Neuronal stem cell (in vitro differentiated cells): ENCODE measurements at regions not wholly inside any gene's neighbourhood (a gene's known extent, or its start where the extent isn't known, plus 50 kb on each side); places are given as distances from the start of the nearest gene placed in this dataset.

Experiments
- DNase-seq: peaks from one replicate; pipeline ENCODE4 v3.0.0-alpha.2; 2013; ENCODE audit warnings: low spot score
- H2AFZ ChIP-seq: one replicate; pipeline ENCODE4 v1.6.1; 2013; ENCODE audit warnings: mild to moderate bottlenecking, low read length, inconsistent platforms
- H2AK5ac ChIP-seq: 2 replicates; pipeline ENCODE4 v1.6.1; 2013; ENCODE audit warnings: low read depth, mild to moderate bottlenecking, inconsistent platforms, low read length, moderate library complexity, mixed read lengths
- H2BK120ac ChIP-seq: 2 replicates; pipeline ENCODE4 v1.6.1; 2013; ENCODE audit warnings: low read depth, mild to moderate bottlenecking, inconsistent platforms, low read length, moderate library complexity, mixed read lengths
- H2BK12ac ChIP-seq: one replicate; pipeline ENCODE4 v1.6.1; 2013; ENCODE audit warnings: low read length, inconsistent platforms
- H2BK15ac ChIP-seq: 2 replicates; pipeline ENCODE4 v1.6.1; 2013; ENCODE audit warnings: mild to moderate bottlenecking, low read length, inconsistent platforms, mixed read lengths
- H2BK5ac ChIP-seq: one replicate; pipeline ENCODE4 v1.6.1; 2013; ENCODE audit warnings: inconsistent platforms, mild to moderate bottlenecking, low read length, moderate library complexity
- H3K14ac ChIP-seq: one replicate; pipeline ENCODE4 v1.6.1; 2013; ENCODE audit warnings: low read length, inconsistent platforms
- H3K18ac ChIP-seq: 2 replicates; pipeline ENCODE4 v1.6.1; 2013; ENCODE audit warnings: low read length, inconsistent platforms
- H3K23ac ChIP-seq: 2 replicates; pipeline ENCODE4 v1.6.1; 2013; ENCODE audit warnings: low read depth, mild to moderate bottlenecking, mixed read lengths, low read length, inconsistent platforms; ENCODE audit not compliant: poor library complexity
- H3K27ac ChIP-seq: replicated peaks from 3 replicates; pipeline ENCODE4 v1.5.1; 2013; ENCODE audit warnings: low read length, inconsistent platforms
- H3K27me3 ChIP-seq, 3 experiments: 2 replicates each; pipeline ENCODE4 v1.6.1; 2013; ENCODE audit warnings: low read length in 3 of 3, mild to moderate bottlenecking in 2 of 3, inconsistent platforms in 1 of 3, low read depth in 1 of 3, mixed read lengths in 1 of 3, moderate library complexity in 1 of 3; ENCODE audit not compliant: control insufficient read depth in 3 of 3, insufficient read depth in 3 of 3
- H3K36me3 ChIP-seq, 2 donors: replicated peaks in 1 of 2; 2 replicates each; pipeline ENCODE4 v1.6.1; 2013; ENCODE audit warnings: low read length in 2 of 2; ENCODE audit not compliant: control insufficient read depth in 2 of 2, insufficient read depth in 2 of 2
- H3K4ac ChIP-seq: 2 replicates; pipeline ENCODE4 v1.6.1; 2013; ENCODE audit warnings: inconsistent platforms, mild to moderate bottlenecking, low read length, moderate library complexity
- H3K4me1 ChIP-seq, 2 donors: 1 replicate in 1 of 2; 2 replicates in 1 of 2; pipeline ENCODE4 v1.6.1; 2013; ENCODE audit warnings: low read length in 2 of 2, low read depth in 1 of 2; ENCODE audit not compliant: control insufficient read depth in 2 of 2, insufficient read depth in 1 of 2
- H3K4me2 ChIP-seq: one replicate; pipeline ENCODE4 v1.6.1; 2013; ENCODE audit warnings: mild to moderate bottlenecking, low read length, inconsistent platforms; ENCODE audit not compliant: insufficient read depth, poor library complexity, severe bottlenecking
- H3K4me3 ChIP-seq, 2 donors: 2 replicates each; pipeline ENCODE4 v1.5.1; 2013; ENCODE audit warnings: low read length in 2 of 2, mild to moderate bottlenecking in 2 of 2, inconsistent platforms in 1 of 2, moderate library complexity in 1 of 2
- H3K79me1 ChIP-seq: one replicate; pipeline ENCODE4 v1.6.1; 2013; ENCODE audit warnings: low read depth, mild to moderate bottlenecking, inconsistent platforms, low read length, moderate library complexity
- H3K9ac ChIP-seq: one replicate; pipeline ENCODE4 v1.6.1; 2013; ENCODE audit warnings: mild to moderate bottlenecking, low read depth, low read length, inconsistent platforms; ENCODE audit not compliant: poor library complexity
- H3K9me3 ChIP-seq, 2 donors: replicated peaks in 1 of 2; 2 replicates each; pipeline versions ENCODE3 to v1.6.1; 2013; ENCODE audit warnings: low read length in 2 of 2, mild to moderate bottlenecking in 2 of 2, inconsistent platforms in 1 of 2, low read depth in 1 of 2, mixed read lengths in 1 of 2, moderate library complexity in 1 of 2; ENCODE audit not compliant: control insufficient read depth in 2 of 2, insufficient read depth in 1 of 2
- H4K8ac ChIP-seq: one replicate; pipeline ENCODE4 v1.6.1; 2013; ENCODE audit warnings: low read depth, mild to moderate bottlenecking, inconsistent platforms, low read length, moderate library complexity
- H4K91ac ChIP-seq: one replicate; pipeline ENCODE4 v1.6.1; 2013; ENCODE audit warnings: low read length, low read depth, mild to moderate bottlenecking, inconsistent platforms; ENCODE audit not compliant: poor library complexity
- WGBS, 2 donors: extraction: QIAGEN DNeasy Blood & Tissue Kit; methylation state at CpG; one replicate each; pipeline ENCODE4 v1.1.7; 2013; ENCODE audit warnings: missing lambda C conversion rate in 2 of 2, mixed read lengths in 1 of 2; ENCODE audit not compliant: insufficient read length in 2 of 2, insufficient replicate concordance in 1 of 2; ENCODE audit errors: extremely low coverage in 2 of 2; 5-methylcytosine and 5-hydroxymethylcytosine counted together

DNA sequence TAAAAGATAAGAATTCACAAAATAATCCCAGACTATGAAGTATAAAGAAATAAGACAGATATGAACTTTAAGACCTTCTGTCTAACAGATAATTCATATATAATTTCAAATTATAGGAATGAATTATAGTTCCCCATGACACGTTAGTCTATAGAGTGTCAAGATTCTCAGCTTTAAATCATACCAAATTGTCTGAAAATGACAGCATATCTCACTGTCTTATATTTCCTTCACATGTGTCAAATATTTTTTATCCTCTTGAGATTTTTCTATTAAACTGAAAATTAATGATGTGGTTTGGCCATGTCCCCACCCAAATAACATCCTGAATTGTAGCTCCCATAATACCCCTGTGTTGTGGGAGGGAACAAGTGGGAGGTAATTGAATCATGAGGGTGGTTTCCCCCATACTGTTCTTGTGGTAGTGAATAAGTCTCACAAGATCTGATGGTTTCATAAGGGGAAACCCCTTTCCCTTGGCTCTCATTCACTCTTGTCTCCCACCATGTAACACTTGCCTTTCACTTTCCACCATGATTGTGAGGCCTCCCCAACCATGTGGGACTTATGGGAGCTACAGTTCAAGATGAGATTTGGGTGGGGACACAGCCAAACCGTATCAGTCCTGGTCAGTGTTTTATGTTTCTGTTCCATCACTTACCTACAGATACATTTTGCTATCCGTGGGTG lies 825.3 kb upstream of the GJE1 start:
- WGBS, 2 donors = no CpG with 5 or more reads among the region's 3 CpGs
- no peak overlapping the region for H2AFZ ChIP-seq
- H3K18ac ChIP-seq = no peak overlapping the region
- no peaks in the 10 kb centered on the region for H3K27me3 ChIP-seq
- no peak overlapping the region for H4K91ac ChIP-seq
- H3K9ac ChIP-seq = no peak overlapping the region
- no peak overlapping the region for H3K23ac ChIP-seq
- no peak for DNase-seq
- H2BK12ac ChIP-seq = no peak overlapping the region
- no peak overlapping the region for H4K8ac ChIP-seq
- no peaks in the 10 kb centered on the region for H3K4me1 ChIP-seq
- H3K9me3 ChIP-seq = peaks cover 4% of the 10 kb centered on the region in 2 donors
- H3K79me1 ChIP-seq = no peaks in the 10 kb centered on the region
- H3K36me3 ChIP-seq = no peaks in the 10 kb centered on the region
- H2BK15ac ChIP-seq = no peak overlapping the region
- H2BK120ac ChIP-seq = no peak overlapping the region
- no peak overlapping the region for H2BK5ac ChIP-seq
- H2AK5ac ChIP-seq = no peak overlapping the region
- no peak overlapping the region for H3K14ac ChIP-seq
- H3K4ac ChIP-seq = no peak overlapping the region
- H3K27ac ChIP-seq = no peak overlapping the region
- no peak overlapping the region for H3K4me3 ChIP-seq
- no peak overlapping the region for H3K4me2 ChIP-seq

DNA sequence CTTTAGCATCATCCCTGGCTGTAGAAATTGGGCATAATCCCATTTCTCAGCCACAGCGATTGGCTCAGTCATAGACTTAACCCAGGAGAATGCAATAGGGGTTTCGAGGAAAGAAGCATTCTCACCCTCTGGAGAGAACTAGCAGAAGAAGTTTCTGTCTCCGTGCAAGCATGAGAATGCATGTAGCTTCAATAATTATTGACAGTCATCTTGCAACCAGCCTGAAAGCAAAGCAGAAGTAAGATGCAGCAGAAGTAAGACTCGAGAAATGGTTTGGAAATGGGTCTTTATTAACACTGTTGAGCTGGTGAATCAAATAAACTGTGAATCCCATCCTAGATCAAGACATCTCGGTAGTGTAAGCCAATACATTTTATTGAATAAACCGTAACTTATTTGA lies 828.8 kb upstream of the GJE1 start:
- Histone ChIP-seq H2BK15ac (no peak overlapping the region), H3K14ac (no peak overlapping the region), H2BK12ac (no peak overlapping the region), H3K18ac (no peak overlapping the region), H4K8ac (no peak overlapping the region), H3K27ac (no peak overlapping the region), H2AFZ (peak overlapping the region; percentile 41), H3K9me3 (peaks cover 1 to 3% of the 10 kb centered on the region in 2 donors), H2BK5ac (no peak overlapping the region), H3K4ac (no peak overlapping the region), H3K79me1 (no peaks in the 10 kb centered on the region), H4K91ac (no peak overlapping the region), H3K4me1 (no peaks in the 10 kb centered on the region), H3K36me3 (no peaks in the 10 kb centered on the region), H2BK120ac (no peak overlapping the region), H3K4me3 (no peak overlapping the region), H3K27me3 (no peaks in the 10 kb centered on the region), H3K9ac (no peak overlapping the region), H3K4me2 (no peak overlapping the region), H3K23ac (no peak overlapping the region), H2AK5ac (no peak overlapping the region)
- no peak for DNase-seq
- no CpG with 5 or more reads among the region's 6 CpGs for WGBS, 2 donors

DNA sequence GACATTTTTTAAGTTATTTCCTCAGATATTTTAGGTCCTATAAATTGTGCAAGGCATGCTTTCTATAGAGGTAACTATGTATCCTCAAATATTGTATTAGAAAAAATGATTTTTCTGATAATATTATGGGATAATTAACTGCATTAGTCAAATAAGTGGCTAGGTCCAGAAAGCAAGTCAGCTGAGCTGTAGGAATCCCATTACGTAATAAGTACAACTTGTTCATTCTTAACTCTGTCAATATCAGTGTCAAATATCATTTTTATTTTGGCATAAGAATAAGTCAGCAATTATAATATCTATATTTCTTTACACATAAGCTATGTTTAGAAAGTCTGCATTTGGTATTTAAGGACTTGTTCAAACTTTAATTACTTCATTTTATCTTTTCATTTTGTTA lies 830.9 kb upstream of the GJE1 start:
- Histone ChIP-seq H3K18ac (no peak overlapping the region), H3K4me1 (no peaks in the 10 kb centered on the region), H2BK12ac (no peak overlapping the region), H2BK5ac (no peak overlapping the region), H2AFZ (no peak overlapping the region), H3K36me3 (no peaks in the 10 kb centered on the region), H2AK5ac (no peak overlapping the region), H4K91ac (no peak overlapping the region), H3K9ac (no peak overlapping the region), H2BK120ac (no peak overlapping the region), H3K79me1 (no peaks in the 10 kb centered on the region), H3K23ac (no peak overlapping the region), H3K9me3 (no peaks in the 10 kb centered on the region), H3K27ac (no peak overlapping the region), H3K27me3 (no peaks in the 10 kb centered on the region), H3K14ac (no peak overlapping the region), H3K4me3 (no peak overlapping the region), H4K8ac (no peak overlapping the region), H3K4ac (no peak overlapping the region), H2BK15ac (no peak overlapping the region), H3K4me2 (no peak overlapping the region)
- DNase-seq = no peak
- no CpG with 5 or more reads among the region's 1 CpG for WGBS, 2 donors

DNA sequence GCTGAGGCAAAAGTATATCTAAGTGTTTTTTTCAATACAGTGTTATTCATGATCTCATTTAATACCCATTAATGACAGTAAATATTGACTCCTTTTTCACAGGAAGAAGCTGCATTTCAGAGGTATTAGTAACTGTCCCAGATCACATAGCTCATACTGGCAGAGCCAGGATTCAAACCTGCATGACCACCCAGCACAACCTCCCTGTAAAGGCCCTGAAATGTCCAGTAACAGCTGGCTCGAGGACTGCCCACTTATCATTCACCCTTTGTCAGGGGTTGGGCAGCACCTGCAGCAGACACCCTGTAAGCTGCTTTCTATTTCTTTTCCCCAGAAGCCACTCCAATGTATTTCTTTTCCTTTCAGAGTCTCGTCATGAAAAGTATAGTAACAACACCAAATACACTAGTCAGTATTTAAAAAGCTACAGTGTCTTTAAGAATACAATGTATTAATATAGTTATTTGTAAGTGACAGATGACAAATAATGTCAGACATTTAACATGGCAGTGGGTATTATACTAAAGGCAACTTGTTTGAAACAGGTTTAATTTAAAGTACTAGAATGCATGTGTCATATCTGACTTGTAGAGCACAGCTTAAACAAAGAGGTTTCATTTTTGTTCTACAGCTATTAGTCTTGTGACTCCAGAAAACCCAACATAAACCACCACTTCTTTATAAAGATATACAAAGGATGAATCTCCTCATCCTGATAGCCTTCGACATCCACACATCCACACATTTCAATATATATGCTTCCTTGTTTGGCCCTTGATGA lies 841.6 kb upstream of the GJE1 start:
- Histone ChIP-seq H3K18ac (no peak overlapping the region), H4K8ac (no peak overlapping the region), H3K27ac (no peak overlapping the region), H2AFZ (peak overlapping the region; percentile 59), H4K91ac (no peak overlapping the region), H3K79me1 (no peaks in the 10 kb centered on the region), H3K9ac (no peak overlapping the region), H3K23ac (no peak overlapping the region), H3K4me1 (no peaks in the 10 kb centered on the region), H2BK120ac (no peak overlapping the region), H3K4me3 (no peak overlapping the region), H3K9me3 (peaks cover 0 to 6% of the 10 kb centered on the region in 2 donors), H2BK12ac (no peak overlapping the region), H3K4ac (no peak overlapping the region), H3K4me2 (no peak overlapping the region), H2BK5ac (no peak overlapping the region), H3K36me3 (no peaks in the 10 kb centered on the region), H3K14ac (no peak overlapping the region), H2BK15ac (no peak overlapping the region), H3K27me3 (no peaks in the 10 kb centered on the region), H2AK5ac (no peak overlapping the region)
- WGBS, 2 donors = no CpG with 5 or more reads among the region's 3 CpGs
- no peak for DNase-seq
